C4-2B (cell line): ENCODE measurements at regions not wholly inside any gene's neighbourhood (a gene's known extent, or its start where the extent isn't known, plus 50 kb on each side); places are given as distances from the start of the nearest gene placed in this dataset.

Experiments
- CTCF ChIP-seq: fragments of 450-650 bp; conservative IDR thresholded peaks from 2 replicates; pipeline ENCODE4 v1.5.1; 2017; ENCODE audit warnings: mild to moderate bottlenecking
- ZFX ChIP-seq: fragments of 450-650 bp; IDR thresholded peaks from 2 replicates; pipeline ENCODE4 v1.6.1; 2017

GRCh38 chr1:99566290-99567021 lies 79.5 kb upstream of the PALMD start:
- TF ChIP-seq CTCF: no peak
- TF ChIP-seq ZFX: no peak
